Head of caudate nucleus (tissue), 42 donors: ENCODE measurements at regions not wholly inside any gene's neighbourhood (a gene's known extent, or its start where the extent isn't known, plus 50 kb on each side); places are given as distances from the start of the nearest gene placed in this dataset.
"Not testable (repeated sequence)": the region's sequence is repeated elsewhere in the genome, so short reads cannot be mapped to it uniquely, and the experiment has no call there.

ENCODE experiments used
- DNase-seq, 42 donors: peaks; one replicate each; pipeline versions ENCODE4 v3.0.0 to v3.0.0-alpha.2; 2020 to 2021; ENCODE audit warnings: mixed read lengths in 7 of 42
- intact Hi-C: fragments of 100-400 bp; cut with DNase I; formaldehyde crosslinking; loops from one replicate; pipeline ENCODE4 v1.15.0; 2022

DNA sequence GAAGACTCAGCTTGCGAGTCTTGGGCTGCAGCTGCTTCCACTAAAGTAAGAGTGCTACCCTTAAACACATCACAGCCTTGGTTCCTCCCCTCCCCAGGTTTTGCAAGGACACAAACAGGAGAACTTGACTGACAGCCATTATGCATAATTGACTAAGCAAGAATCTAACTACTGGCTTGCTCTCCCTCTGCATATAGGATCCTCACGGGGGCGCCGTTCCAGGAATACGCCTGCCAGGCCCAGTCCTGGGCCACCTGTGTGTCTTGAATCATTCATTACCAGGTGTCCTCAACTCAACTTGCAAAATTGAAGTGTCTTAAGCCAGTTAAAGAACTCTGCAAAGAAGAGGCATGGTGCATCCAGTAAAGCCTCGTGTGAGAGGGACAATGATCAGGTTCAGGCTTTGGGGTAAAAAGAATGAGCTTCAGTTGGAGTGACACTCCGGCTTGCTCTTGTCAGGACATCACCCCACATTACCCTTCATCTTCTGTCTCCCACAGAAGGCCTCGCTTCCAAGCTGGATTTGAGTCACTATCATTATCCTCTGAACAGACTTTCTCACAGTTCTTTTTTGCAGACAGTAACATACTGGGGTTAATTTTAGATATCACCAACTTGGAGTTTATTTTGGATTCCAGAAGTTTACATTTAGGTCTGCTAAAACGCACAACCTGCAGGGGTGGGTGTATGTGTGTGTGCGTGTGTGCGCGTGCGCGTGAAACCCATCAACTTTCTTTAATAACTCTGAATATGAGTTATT is 273.5 kb upstream of the HS3ST1 start:
- intact Hi-C loops: no loop called here
- no peak for DNase-seq

GRCh38 chr4:11700751-11701226 is 272.1 kb upstream of the HS3ST1 start:
- intact Hi-C loops: no loop called here
- no peak for DNase-seq

GRCh38 chr4:11698846-11699590 is 270.3 kb upstream of the HS3ST1 start:
- DNase-seq: peak in 25 of 42 donors; percentile 4 to 73 (median 23)
- intact Hi-C loops: no loop called here

DNA sequence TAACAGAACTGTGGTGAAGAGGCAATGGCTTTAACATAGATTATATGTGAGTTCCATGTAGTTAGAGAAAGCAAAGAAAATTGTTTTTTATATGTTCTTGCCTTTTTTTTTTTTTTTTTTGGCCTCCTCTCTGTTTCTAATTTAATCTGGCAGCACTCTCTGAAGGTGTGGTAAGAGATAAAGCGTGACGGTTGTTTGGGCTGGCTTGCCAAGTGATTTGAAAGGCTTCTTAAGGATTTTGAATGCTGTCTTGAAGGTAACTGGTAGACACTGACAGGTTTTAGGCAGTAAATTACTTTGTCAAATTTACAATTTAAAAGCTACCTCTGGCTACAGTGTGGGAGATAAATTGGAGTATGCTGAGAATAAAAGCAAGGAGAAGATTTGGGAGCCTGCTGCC is 269.3 kb upstream of the HS3ST1 start:
- intact Hi-C loops: no loop called here
- DNase-seq: peak in 8 of 42 donors; percentile 2 to 51 (median 16)

GRCh38 chr4:11693693-11694092 is 265.0 kb upstream of the HS3ST1 start:
- intact Hi-C loops: no loop called here
- DNase-seq: no peak

GRCh38 chr4:11691236-11691635 is 262.5 kb upstream of the HS3ST1 start:
- intact Hi-C loops: no loop called here

GRCh38 chr4:11687727-11688126 is 259.0 kb upstream of the HS3ST1 start:
- intact Hi-C loops: no loop called here
- DNase-seq: no peak

More at GRCh38 chr4:11691236-11691635, 262.5 kb upstream of the HS3ST1 start:
- DNase-seq: no peak

GRCh38 chr4:11685481-11685880 is 256.8 kb upstream of the HS3ST1 start:
- no peak for DNase-seq
- intact Hi-C loops: no loop called here

- intact Hi-C loops: no loop called here
- no peak for DNase-seq
Observed at GRCh38 chr4:11675051-11675800, 246.5 kb upstream of the HS3ST1 start.

GRCh38 chr4:11670304-11670703 is 241.6 kb upstream of the HS3ST1 start:
- no peak for DNase-seq
- intact Hi-C loops: no loop called here

DNA sequence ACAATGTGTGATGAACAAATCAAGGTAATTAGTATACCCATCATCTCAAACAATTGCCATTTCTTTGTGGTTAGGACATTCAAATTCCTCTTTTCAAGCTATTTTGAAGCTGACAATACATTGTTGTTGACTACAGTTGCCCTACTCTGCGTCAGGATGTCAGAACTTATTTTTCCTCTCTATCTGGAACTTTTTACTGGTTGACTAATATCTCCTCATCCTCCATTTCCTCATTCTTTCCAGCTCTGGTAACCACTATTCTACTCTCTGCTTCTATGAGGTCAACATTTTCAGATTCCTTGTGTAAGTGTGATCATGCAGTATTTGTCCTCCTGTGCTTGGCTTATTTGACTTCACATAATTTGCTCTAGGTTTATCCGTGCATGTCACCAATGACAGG is 240.5 kb upstream of the HS3ST1 start:
- no peak for DNase-seq
- intact Hi-C loops: no loop called here

DNA sequence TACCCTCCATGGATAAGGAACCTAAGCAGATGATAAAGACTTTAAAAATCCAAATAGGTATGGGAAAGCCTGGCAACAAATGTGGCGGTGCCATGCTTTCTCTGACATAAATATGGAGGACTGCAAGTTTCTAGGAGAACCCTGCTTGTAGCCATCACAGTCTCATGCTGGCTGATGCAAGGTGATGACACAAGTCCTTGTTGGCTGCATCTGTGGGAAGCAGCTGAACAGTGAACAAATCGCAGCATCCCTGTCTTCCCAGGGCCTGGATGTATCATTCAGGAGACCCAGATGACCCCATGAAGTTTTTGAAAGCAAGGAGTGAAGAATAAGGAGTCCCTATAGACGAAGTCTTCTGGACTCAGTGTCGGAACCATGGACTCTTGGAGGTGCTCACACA is 234.4 kb upstream of the HS3ST1 start:
- no peak for DNase-seq
- intact Hi-C loops: no loop called here

DNA sequence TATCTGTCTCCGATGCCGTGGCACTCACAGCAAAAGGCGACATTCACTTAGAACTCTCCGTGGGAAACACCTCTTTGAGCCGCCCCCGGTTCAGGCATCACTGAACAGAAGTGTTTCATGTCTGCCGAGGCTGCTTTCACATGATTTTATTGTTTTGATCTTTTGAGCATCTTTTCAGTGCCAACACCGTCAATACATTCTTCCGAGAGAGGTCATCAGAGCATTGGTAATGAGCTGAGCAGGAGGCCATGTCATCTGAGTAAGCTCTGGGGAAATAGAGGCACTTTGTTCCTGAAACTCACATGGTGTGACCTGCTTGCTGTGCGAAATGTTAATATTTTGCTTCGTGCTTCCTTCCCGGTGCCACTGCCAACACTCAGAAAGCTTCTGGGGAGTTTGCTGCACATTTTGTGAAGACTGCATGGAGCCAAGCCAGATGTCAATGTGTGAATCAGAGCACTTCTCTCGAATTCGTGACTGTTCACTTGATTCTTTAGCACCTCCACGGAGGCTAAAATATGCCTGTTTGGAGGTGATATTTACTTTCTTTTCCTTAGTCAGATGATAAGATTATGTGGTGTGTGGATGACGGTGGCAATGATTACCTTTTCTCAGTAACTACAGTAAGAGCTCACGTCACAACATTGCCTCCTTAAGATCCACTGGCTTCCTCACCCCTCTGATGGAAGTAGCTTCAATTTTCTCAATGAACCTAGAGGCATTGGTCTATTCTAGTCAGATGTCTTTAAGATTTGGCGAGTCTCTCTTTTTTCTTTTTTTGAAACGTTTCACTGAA is 222.3 kb upstream of the HS3ST1 start:
- DNase-seq: peak; percentile 8 to 70 (median 39)
- intact Hi-C loops: no loop called here

DNA sequence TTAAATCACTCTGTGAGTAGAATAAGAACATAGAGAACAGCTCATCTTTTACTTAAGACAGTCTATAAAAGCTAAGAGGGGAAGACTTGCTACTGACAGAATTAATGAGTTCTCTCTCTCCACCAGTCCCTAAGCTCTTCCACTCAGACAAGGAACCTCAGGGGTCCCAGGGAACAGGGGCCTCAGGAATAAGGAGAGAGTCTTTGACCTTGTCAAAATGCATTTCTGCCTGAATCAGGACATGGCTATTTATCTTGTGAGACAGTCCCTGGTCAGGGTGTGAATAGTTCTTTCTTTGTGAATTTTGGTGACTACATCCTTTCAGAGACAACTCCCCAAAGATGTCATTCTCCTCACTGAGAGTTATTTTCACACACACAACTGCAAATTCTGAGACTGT is 218.7 kb upstream of the HS3ST1 start:
- no peak for DNase-seq
- intact Hi-C loops: no loop called here

DNA sequence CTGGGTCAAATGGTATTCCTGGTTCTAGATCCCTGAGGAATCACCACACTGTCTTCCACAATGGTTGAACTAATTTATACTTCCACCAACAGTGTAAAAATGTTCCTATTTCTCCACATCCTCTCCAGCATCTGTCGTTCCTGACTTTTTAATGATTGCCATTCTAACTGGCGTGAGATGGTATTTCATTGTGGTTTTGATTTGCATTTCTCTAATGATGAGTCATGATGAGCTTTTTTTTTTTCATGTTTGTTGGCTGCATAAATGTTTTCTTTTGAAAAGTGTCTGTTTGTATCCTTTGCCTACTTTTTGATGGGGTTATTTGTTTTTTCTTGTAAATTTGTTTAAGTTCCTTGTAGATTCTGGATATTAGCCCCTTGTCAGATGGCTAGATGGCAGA is 214.4 kb upstream of the HS3ST1 start:
- DNase-seq, intact Hi-C loops: not testable (repeated sequence)

GRCh38 chr4:11640584-11640983 is 211.9 kb upstream of the HS3ST1 start:
- intact Hi-C loops: no loop called here
- no peak for DNase-seq

GRCh38 chr4:11636551-11636950 is 207.9 kb upstream of the HS3ST1 start:
- intact Hi-C loops: no loop called here

DNA sequence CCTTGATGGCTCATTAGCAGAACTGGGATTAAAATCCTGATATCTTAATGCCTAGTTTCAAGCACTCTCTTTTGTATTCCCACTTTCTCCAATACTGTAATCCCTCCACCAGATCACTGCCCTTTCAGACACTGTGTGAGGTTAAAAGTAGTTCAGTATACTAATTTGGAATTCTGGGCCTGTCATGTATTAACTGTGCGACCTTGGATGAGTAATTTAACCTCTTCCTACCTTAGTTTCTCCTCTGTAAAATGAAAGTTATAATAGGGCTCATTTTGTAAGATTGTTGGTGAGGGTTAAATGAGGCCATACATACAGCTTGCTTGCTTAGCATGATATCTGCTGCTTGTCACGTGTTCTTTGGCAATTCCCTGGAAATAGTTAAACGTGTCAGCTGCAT is 207.3 kb upstream of the HS3ST1 start:
- no peak for DNase-seq
- intact Hi-C loops: no loop called here

More at GRCh38 chr4:11636551-11636950, 207.9 kb upstream of the HS3ST1 start:
- no peak for DNase-seq

- no peak for DNase-seq
- intact Hi-C loops: no loop called here
Observed at GRCh38 chr4:11635342-11635741, 206.6 kb upstream of the HS3ST1 start.
